GM23338 (cell line): ENCODE measurements at regions not wholly inside any gene's neighbourhood (a gene's known extent, or its start where the extent isn't known, plus 50 kb on each side); places are given as distances from the start of the nearest gene placed in this dataset.

Experiments used
- ATAC-seq: fragments of 200-7000 bp; cut with Tn5 transposase; 3 replicates; pipeline ENCODE4 v1.9.1; 2020
- DNase-seq: peaks from one replicate; pipeline ENCODE4 v3.0.0-alpha.2; 2015; ENCODE audit warnings: low spot score
- H2AFZ ChIP-seq: fragments of 200-600 bp; sonication (generic); 2 replicates; pipeline ENCODE4 v1.8.0; 2016; ENCODE audit warnings: antibody characterized with exemption, mild to moderate bottlenecking, moderate library complexity
- H3F3A ChIP-seq: fragments of 200-600 bp; sonication (generic); replicated peaks from 2 replicates; pipeline ENCODE4 v1.8.0; 2017; ENCODE audit warnings: antibody characterized with exemption, mixed run types, low read depth
- H3K27ac ChIP-seq: fragments of 200-600 bp; sonication (generic); 2 replicates; pipeline ENCODE4 v1.6.1; 2016; ENCODE audit warnings: low read depth
- H3K27me3 ChIP-seq: fragments of 200-600 bp; sonication (generic); 2 replicates; pipeline ENCODE4 v1.8.0; 2016; ENCODE audit warnings: mild to moderate bottlenecking, mixed run types, moderate library complexity; ENCODE audit not compliant: insufficient read depth
- H3K36me3 ChIP-seq: fragments of 200-600 bp; sonication (generic); 2 replicates; pipeline ENCODE4 v1.8.0; 2016; ENCODE audit warnings: mild to moderate bottlenecking; ENCODE audit not compliant: insufficient read depth
- H3K4me1 ChIP-seq: fragments of 200-600 bp; sonication (generic); 2 replicates; pipeline ENCODE4 v1.8.0; 2016; ENCODE audit warnings: mild to moderate bottlenecking, moderate library complexity; ENCODE audit not compliant: insufficient read depth
- H3K4me2 ChIP-seq: fragments of 200-600 bp; sonication (generic); 2 replicates; pipeline ENCODE4 v1.7.1; 2017; ENCODE audit warnings: mixed run types
- H3K4me3 ChIP-seq: fragments of 200-600 bp; sonication (generic); 2 replicates; pipeline ENCODE4 v1.6.1; 2016; ENCODE audit warnings: mixed run types
- H3K79me2 ChIP-seq: fragments of 200-600 bp; sonication (generic); replicated peaks from 2 replicates; pipeline ENCODE4 v1.8.0; 2017; ENCODE audit warnings: mild to moderate bottlenecking; ENCODE audit not compliant: insufficient read depth
- H3K9me2 ChIP-seq: fragments of 200-600 bp; sonication (generic); 2 replicates; pipeline ENCODE4 v1.8.0; 2017; ENCODE audit not compliant: insufficient read depth
- H4K20me1 ChIP-seq: fragments of 200-600 bp; sonication (generic); replicated peaks from 2 replicates; pipeline ENCODE4 v1.8.0; 2017; ENCODE audit warnings: mild to moderate bottlenecking; ENCODE audit not compliant: insufficient read depth
- H3K27ac Mint-ChIP-seq: 2 replicates; pipeline ENCODE4 v1.8.0; 2020; ENCODE audit warnings: inconsistent platforms, mild to moderate bottlenecking, moderate library complexity, mixed read lengths
- H3K27me3 Mint-ChIP-seq: 3 replicates; pipeline ENCODE4 v1.8.0; 2022; ENCODE audit warnings: low read depth, mild to moderate bottlenecking, moderate library complexity, mixed read lengths, inconsistent platforms; ENCODE audit not compliant: insufficient read depth, poor library complexity
- H3K36me3 Mint-ChIP-seq: 3 replicates; pipeline ENCODE4 v1.8.0; 2021; ENCODE audit warnings: low read depth, mild to moderate bottlenecking, inconsistent platforms, moderate library complexity, mixed read lengths
- H3K4me1 Mint-ChIP-seq: 3 replicates; pipeline ENCODE4 v1.8.0; 2020; ENCODE audit warnings: mild to moderate bottlenecking, inconsistent platforms, mixed read lengths
- H3K4me3 Mint-ChIP-seq: 3 replicates; pipeline ENCODE4 v1.8.0; 2021; ENCODE audit warnings: moderate library complexity, mild to moderate bottlenecking, inconsistent platforms, mixed read lengths
- H3K9me3 Mint-ChIP-seq: 3 replicates; pipeline ENCODE4 v1.8.0; 2020; ENCODE audit warnings: moderate library complexity, mild to moderate bottlenecking, inconsistent platforms, mixed read lengths
- CREB1 ChIP-seq: fragments of 250-450 bp; sonication (Bioruptor Pico); IDR thresholded peaks from 2 replicates; pipeline ENCODE4 v1.5.0; 2020; ENCODE audit warnings: low read depth, mild to moderate bottlenecking, moderate library complexity
- JUNB ChIP-seq: IDR thresholded peaks from one replicate; pipeline ENCODE4 v1.6.1; 2016; ENCODE audit warnings: antibody characterized with exemption; ENCODE audit not compliant: unreplicated experiment
- NANOG ChIP-seq: IDR thresholded peaks from 2 replicates; pipeline ENCODE4 v1.6.1; 2016; ENCODE audit warnings: antibody characterized with exemption, borderline replicate concordance
- POLR2AphosphoS5 ChIP-seq: IDR thresholded peaks from 2 replicates; pipeline ENCODE4 v1.6.1; 2016; ENCODE audit warnings: antibody characterized with exemption, low read depth
- STAT1 ChIP-seq: IDR thresholded peaks from one replicate; pipeline ENCODE4 v1.6.1; 2016; ENCODE audit warnings: antibody characterized with exemption; ENCODE audit not compliant: unreplicated experiment
- ZNF114 ChIP-seq: fragments of 250-450 bp; sonication (Bioruptor Pico); IDR thresholded peaks from 2 replicates; pipeline ENCODE4 v1.5.0; 2020; ENCODE audit warnings: mild to moderate bottlenecking, moderate library complexity
- ZNF331 ChIP-seq: fragments of 250-450 bp; sonication (Bioruptor Pico); IDR thresholded peaks from 2 replicates; pipeline ENCODE4 v1.5.0; 2020; ENCODE audit warnings: low read depth, mild to moderate bottlenecking, moderate library complexity
- TF ChIP-seq, protein P1 (sequence below): IDR thresholded peaks from one replicate; pipeline ENCODE4 v1.6.1; 2018; ENCODE audit warnings: antibody characterized with exemption; ENCODE audit not compliant: unreplicated experiment
- TF ChIP-seq, protein P2 (sequence below): fragments of 250-450 bp; sonication (Bioruptor Pico); IDR thresholded peaks from 2 replicates; pipeline ENCODE4 v1.5.0; 2020; ENCODE audit warnings: mild to moderate bottlenecking, moderate library complexity

DNA sequence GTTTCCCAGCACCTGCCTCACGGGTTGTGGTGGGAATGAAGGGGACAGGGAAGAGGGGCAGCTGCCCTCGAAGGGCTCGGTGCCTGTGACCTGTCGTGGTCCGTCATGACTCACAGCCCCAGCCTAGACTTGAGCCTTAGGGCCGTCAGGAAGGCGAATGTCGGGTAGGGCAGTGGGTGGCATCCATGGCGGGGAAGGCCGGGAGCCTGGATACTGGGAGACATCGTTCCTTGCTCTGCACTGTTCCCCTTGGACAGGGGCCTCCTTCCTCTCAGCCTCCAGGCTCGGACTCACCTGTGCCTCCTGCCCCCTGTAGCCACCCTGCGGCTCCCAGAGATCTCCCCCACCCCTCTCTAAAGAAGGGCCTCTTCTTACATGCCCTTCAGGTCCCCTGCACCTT, 52.2 kb upstream of the APCDD1L start (continued):
- TF ChIP-seq, protein P1, sequence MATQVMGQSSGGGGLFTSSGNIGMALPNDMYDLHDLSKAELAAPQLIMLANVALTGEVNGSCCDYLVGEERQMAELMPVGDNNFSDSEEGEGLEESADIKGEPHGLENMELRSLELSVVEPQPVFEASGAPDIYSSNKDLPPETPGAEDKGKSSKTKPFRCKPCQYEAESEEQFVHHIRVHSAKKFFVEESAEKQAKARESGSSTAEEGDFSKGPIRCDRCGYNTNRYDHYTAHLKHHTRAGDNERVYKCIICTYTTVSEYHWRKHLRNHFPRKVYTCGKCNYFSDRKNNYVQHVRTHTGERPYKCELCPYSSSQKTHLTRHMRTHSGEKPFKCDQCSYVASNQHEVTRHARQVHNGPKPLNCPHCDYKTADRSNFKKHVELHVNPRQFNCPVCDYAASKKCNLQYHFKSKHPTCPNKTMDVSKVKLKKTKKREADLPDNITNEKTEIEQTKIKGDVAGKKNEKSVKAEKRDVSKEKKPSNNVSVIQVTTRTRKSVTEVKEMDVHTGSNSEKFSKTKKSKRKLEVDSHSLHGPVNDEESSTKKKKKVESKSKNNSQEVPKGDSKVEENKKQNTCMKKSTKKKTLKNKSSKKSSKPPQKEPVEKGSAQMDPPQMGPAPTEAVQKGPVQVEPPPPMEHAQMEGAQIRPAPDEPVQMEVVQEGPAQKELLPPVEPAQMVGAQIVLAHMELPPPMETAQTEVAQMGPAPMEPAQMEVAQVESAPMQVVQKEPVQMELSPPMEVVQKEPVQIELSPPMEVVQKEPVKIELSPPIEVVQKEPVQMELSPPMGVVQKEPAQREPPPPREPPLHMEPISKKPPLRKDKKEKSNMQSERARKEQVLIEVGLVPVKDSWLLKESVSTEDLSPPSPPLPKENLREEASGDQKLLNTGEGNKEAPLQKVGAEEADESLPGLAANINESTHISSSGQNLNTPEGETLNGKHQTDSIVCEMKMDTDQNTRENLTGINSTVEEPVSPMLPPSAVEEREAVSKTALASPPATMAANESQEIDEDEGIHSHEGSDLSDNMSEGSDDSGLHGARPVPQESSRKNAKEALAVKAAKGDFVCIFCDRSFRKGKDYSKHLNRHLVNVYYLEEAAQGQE = no peak

DNA sequence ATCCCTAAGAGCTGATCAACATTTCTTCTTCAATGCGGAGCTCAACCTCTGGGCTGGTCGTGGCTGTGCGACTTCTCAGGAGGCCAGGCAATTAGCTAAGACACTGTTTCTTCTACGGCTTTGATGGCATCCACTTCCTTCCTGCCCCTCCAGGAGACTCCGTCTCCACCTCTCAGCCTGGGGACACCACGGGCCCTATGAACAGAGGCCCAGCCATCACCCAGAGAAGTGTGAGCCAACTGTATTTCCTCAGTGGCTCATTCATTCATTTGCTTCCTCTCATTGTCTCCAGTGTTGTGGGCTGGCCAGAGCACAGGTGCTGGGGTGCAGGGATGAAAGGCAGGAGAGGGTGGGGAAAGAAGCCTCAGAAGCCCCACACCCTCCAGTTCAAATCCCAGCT, 51.8 kb upstream of the APCDD1L start:
- Histone ChIP-seq H3K4me3 (no peak overlapping the region), H3F3A (no peaks in the 10 kb centered on the region), H4K20me1 (no peaks in the 10 kb centered on the region), H3K4me1 (no peaks in the 10 kb centered on the region), H3K4me2 (no peak overlapping the region), H3K79me2 (no peaks in the 10 kb centered on the region), H3K36me3 (no peaks in the 10 kb centered on the region), H2AFZ (no peak overlapping the region), H3K9me2 (no peaks in the 10 kb centered on the region), H3K27me3 (no peaks in the 10 kb centered on the region), H3K27ac (no peak overlapping the region)
- peaks cover 9% of the 10 kb centered on the region; the same call in 2 of the 3 replicates for H3K4me1 Mint-ChIP-seq
- peaks cover 5% of the 10 kb centered on the region; the same call in 1 of the 3 replicates for H3K9me3 Mint-ChIP-seq
- H3K4me3 Mint-ChIP-seq = no peak overlapping the region
- H3K27ac Mint-ChIP-seq = no peak overlapping the region
- H3K27me3 Mint-ChIP-seq = no peaks in the 10 kb centered on the region
- DNase-seq (no peak), ATAC-seq (no peak)
- TF ChIP-seq POLR2AphosphoS5 (no peak), JUNB (no peak), ZNF331 (CRISPR knock-in tag) (no peak), STAT1 (no peak), CREB1 (CRISPR knock-in tag) (no peak), ZNF114 (no peak), NANOG (no peak)
- TF ChIP-seq, protein P2, sequence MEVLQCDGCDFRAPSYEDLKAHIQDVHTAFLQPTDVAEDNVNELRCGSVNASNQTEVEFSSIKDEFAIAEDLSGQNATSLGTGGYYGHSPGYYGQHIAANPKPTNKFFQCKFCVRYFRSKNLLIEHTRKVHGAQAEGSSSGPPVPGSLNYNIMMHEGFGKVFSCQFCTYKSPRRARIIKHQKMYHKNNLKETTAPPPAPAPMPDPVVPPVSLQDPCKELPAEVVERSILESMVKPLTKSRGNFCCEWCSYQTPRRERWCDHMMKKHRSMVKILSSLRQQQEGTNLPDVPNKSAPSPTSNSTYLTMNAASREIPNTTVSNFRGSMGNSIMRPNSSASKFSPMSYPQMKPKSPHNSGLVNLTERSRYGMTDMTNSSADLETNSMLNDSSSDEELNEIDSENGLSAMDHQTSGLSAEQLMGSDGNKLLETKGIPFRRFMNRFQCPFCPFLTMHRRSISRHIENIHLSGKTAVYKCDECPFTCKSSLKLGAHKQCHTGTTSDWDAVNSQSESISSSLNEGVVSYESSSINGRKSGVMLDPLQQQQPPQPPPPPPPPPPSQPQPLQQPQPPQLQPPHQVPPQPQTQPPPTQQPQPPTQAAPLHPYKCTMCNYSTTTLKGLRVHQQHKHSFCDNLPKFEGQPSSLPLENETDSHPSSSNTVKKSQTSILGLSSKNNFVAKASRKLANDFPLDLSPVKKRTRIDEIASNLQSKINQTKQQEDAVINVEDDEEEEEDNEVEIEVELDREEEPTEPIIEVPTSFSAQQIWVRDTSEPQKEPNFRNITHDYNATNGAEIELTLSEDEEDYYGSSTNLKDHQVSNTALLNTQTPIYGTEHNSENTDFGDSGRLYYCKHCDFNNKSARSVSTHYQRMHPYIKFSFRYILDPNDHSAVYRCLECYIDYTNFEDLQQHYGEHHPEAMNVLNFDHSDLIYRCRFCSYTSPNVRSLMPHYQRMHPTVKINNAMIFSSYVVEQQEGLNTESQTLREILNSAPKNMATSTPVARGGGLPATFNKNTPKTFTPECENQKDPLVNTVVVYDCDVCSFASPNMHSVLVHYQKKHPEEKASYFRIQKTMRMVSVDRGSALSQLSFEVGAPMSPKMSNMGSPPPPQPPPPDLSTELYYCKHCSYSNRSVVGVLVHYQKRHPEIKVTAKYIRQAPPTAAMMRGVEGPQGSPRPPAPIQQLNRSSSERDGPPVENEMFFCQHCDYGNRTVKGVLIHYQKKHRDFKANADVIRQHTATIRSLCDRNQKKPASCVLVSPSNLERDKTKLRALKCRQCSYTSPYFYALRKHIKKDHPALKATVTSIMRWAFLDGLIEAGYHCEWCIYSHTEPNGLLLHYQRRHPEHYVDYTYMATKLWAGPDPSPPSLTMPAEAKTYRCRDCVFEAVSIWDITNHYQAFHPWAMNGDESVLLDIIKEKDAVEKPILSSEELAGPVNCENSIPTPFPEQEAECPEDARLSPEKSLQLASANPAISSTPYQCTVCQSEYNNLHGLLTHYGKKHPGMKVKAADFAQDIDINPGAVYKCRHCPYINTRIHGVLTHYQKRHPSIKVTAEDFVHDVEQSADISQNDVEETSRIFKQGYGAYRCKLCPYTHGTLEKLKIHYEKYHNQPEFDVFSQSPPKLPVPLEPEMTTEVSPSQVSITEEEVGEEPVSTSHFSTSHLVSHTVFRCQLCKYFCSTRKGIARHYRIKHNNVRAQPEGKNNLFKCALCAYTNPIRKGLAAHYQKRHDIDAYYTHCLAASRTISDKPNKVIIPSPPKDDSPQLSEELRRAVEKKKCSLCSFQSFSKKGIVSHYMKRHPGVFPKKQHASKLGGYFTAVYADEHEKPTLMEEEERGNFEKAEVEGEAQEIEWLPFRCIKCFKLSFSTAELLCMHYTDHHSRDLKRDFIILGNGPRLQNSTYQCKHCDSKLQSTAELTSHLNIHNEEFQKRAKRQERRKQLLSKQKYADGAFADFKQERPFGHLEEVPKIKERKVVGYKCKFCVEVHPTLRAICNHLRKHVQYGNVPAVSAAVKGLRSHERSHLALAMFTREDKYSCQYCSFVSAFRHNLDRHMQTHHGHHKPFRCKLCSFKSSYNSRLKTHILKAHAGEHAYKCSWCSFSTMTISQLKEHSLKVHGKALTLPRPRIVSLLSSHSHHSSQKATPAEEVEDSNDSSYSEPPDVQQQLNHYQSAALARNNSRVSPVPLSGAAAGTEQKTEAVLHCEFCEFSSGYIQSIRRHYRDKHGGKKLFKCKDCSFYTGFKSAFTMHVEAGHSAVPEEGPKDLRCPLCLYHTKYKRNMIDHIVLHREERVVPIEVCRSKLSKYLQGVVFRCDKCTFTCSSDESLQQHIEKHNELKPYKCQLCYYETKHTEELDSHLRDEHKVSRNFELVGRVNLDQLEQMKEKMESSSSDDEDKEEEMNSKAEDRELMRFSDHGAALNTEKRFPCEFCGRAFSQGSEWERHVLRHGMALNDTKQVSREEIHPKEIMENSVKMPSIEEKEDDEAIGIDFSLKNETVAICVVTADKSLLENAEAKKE (CRISPR knock-in tag) = no peak
- TF ChIP-seq, protein P1 = no peak
- H3K36me3 Mint-ChIP-seq = no peaks in the 10 kb centered on the region
